PC-9 (cell line): ENCODE measurements at regions not wholly inside any gene's neighbourhood (a gene's known extent, or its start where the extent isn't known, plus 50 kb on each side); places are given as distances from the start of the nearest gene placed in this dataset.

Experiments
- CTCF ChIP-seq: fragments of 200-600 bp; sonication (generic); conservative IDR thresholded peaks from 2 replicates; pipeline ENCODE4 v1.6.1; 2017; ENCODE audit warnings: mixed run types, antibody characterized with exemption, mild to moderate bottlenecking, moderate library complexity
- EZH2 ChIP-seq: fragments of 200-600 bp; sonication (generic); IDR thresholded peaks from 2 replicates; pipeline ENCODE4 v1.8.0; 2017; ENCODE audit warnings: antibody characterized with exemption, low read depth

- TF ChIP-seq CTCF (no peak), EZH2 (no peak)
Measured at GRCh38 chr5:110255194-110255593, 471.3 kb downstream of the TMEM232 start.
